Kidney epithelial cell (primary cell): ENCODE measurements at regions not wholly inside any gene's neighbourhood (a gene's known extent, or its start where the extent isn't known, plus 50 kb on each side); places are given as distances from the start of the nearest gene placed in this dataset.
A peak's percentile ranks its signal among the peaks of the same experiment; 100 is the strongest.

Source experiments
- DNase-seq: peaks from one replicate; pipeline ENCODE4 v3.0.0-alpha.2; 2010; ENCODE audit warnings: low read depth
- H3K27me3 ChIP-seq: 2 replicates; pipeline ENCODE4 v1.6.0; 2011; ENCODE audit warnings: low read length; ENCODE audit not compliant: control insufficient read depth, insufficient read depth
- H3K36me3 ChIP-seq: 2 replicates; pipeline ENCODE4 v1.5.1; 2011; ENCODE audit warnings: low read length; ENCODE audit not compliant: control insufficient read depth, insufficient read depth
- H3K4me3 ChIP-seq: 2 replicates; pipeline ENCODE4 v1.5.1; 2011; ENCODE audit warnings: low read depth, mild to moderate bottlenecking, control low read depth, low read length
- TF ChIP-seq, protein P1 (sequence below): IDR thresholded peaks from 2 replicates; pipeline ENCODE4 v1.5.1; 2011; ENCODE audit warnings: mild to moderate bottlenecking, moderate library complexity, low read length, control low read depth, inconsistent platforms; ENCODE audit not compliant: insufficient read depth, poor library complexity, severe bottlenecking

DNA sequence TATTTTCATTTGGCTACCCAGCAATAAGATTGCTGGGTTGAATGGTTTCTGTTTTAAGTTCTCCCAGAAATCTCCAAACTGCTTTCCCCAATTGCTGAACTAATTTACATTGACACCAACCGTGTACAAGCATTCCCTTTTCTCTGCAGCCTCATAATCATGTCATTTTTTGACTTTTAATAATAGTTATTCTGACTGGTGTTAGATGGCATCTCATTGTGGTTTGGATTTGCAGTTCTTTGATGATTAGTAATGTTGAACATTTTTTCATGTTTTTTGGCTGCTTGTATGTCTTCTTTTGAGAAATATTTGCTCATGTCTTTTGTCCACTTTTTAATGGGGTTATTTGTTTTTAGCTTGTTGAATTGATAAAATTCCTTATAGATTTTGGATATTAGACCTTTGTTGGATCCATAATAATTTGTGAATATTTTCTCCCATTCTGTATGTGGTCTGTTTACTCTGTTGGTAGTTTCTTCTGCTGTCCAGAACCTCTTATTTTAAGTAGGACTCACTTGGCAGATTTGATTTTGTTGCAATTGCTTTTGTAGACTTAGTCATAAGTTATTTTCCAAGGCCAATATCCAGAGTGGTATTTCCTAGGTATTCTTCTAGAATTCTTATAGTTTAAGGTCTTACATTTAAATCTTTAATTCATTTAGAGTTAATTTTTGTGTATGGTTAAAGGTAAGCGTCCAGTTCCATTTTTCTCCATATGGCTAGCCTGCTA lies 793.7 kb downstream of the BRINP1 start:
- TF ChIP-seq, protein P1, sequence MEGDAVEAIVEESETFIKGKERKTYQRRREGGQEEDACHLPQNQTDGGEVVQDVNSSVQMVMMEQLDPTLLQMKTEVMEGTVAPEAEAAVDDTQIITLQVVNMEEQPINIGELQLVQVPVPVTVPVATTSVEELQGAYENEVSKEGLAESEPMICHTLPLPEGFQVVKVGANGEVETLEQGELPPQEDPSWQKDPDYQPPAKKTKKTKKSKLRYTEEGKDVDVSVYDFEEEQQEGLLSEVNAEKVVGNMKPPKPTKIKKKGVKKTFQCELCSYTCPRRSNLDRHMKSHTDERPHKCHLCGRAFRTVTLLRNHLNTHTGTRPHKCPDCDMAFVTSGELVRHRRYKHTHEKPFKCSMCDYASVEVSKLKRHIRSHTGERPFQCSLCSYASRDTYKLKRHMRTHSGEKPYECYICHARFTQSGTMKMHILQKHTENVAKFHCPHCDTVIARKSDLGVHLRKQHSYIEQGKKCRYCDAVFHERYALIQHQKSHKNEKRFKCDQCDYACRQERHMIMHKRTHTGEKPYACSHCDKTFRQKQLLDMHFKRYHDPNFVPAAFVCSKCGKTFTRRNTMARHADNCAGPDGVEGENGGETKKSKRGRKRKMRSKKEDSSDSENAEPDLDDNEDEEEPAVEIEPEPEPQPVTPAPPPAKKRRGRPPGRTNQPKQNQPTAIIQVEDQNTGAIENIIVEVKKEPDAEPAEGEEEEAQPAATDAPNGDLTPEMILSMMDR = no peak
- no peak for DNase-seq
- H3K36me3 ChIP-seq = no peaks in the 10 kb centered on the region
- no peak overlapping the region for H3K4me3 ChIP-seq
- no peaks in the 10 kb centered on the region for H3K27me3 ChIP-seq

GRCh38 chr9:118577121-118577520 lies 792.1 kb downstream of the BRINP1 start:
- DNase-seq = peak; percentile 54
- Histone ChIP-seq H3K27me3 (no peaks in the 10 kb centered on the region), H3K36me3 (no peaks in the 10 kb centered on the region), H3K4me3 (no peak overlapping the region)
- TF ChIP-seq, protein P1 = no peak

GRCh38 chr9:118578467-118578866 lies 790.8 kb downstream of the BRINP1 start:
- TF ChIP-seq, protein P1 = no peak
- Histone ChIP-seq H3K36me3 (no peaks in the 10 kb centered on the region), H3K27me3 (no peaks in the 10 kb centered on the region), H3K4me3 (no peak overlapping the region)
- peak; percentile 23 for DNase-seq

- Histone ChIP-seq H3K27me3 (no peaks in the 10 kb centered on the region), H3K4me3 (no peak overlapping the region), H3K36me3 (no peaks in the 10 kb centered on the region)
- DNase-seq = no peak
- TF ChIP-seq, protein P1 = no peak
Measured at GRCh38 chr9:118583414-118583813, 785.8 kb downstream of the BRINP1 start.

DNA sequence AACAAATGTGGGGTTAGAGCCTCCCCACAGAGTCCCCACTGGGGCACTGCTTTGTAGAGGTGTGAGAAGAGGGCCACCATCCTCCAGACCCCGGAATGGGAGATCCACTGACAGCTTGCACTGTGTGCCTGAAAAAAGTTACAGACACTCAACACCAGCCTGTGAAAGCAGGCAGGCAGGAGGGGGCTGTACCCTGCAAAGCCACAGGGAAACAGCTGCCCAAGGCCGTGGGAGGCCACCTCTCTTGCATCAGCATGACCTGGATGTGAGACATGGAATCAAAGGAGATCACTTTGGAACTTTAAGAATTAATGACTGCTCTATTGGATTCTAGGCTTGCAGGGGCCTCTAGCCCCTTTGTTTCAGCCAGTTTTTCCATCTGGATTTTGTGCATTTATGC lies 782.3 kb downstream of the BRINP1 start:
- Histone ChIP-seq H3K36me3 (no peaks in the 10 kb centered on the region), H3K4me3 (no peak overlapping the region), H3K27me3 (no peaks in the 10 kb centered on the region)
- TF ChIP-seq, protein P1 = no peak
- DNase-seq = no peak

- TF ChIP-seq, protein P1 = no peak
- no peak overlapping the region for H3K4me3 ChIP-seq
- H3K27me3 ChIP-seq = no peaks in the 10 kb centered on the region
- no peak for DNase-seq
- H3K36me3 ChIP-seq = no peaks in the 10 kb centered on the region
Measured at GRCh38 chr9:118594428-118594827, 774.8 kb downstream of the BRINP1 start.
